ENCODE measurements at regions not wholly inside any gene's neighbourhood (a gene's known extent, or its start where the extent isn't known, plus 50 kb on each side); places are given as distances from the start of the nearest gene placed in this dataset.

DNA sequence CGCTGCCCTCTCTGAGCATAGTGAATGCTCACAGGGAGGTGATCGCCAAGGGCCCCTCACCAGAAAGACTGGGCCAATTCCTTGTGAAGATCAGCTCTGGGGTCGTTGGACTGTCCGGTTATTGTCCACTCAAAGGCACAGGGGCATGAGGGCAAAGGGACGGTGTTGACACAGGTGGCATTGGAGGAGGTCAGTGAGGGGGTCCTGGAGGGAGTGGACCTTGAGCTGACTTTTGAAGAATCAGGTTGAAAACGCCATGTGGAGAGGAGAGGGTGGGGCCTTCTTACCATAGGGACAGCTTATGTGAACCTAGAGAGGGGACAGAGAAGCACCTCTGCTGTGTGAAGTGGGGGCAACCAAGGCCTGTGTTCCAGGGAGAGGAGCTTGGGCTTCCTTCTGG, 131.5 kb downstream of the TFCP2L1 start:
- Histone ChIP-seq H3K27me3 (ENCODE audit: control insufficient read depth in 1 of 2, insufficient read depth in 2 of 2, low read length in 2 of 2) (peaks cover 2 to 43% of the 10 kb centered on the region in 2 experiments; a peak in 4 of 5 replicates), H3K27ac (ENCODE audit: extremely low read length, insufficient read depth, low read length) (no peak overlapping the region), H3K9me3 (ENCODE audit: low read length) (peaks cover 20% of the 10 kb centered on the region), H3K4me3 (replicated peaks in 1 of 3; ENCODE audit: insufficient read depth in 1 of 3, low read depth in 2 of 3, low read length in 3 of 3) (no peak overlapping the region), H3K4me1 (ENCODE audit: insufficient read depth, low read length) (no peaks in the 10 kb centered on the region), H2AFZ (ENCODE audit: low read length) (no peak overlapping the region), H3K4me2 (ENCODE audit: low read depth, low read length) (no peak overlapping the region), H3K79me2 (ENCODE audit: insufficient read depth, low read length) (no peaks in the 10 kb centered on the region), H4K20me1 (ENCODE audit: insufficient read depth, low read length) (no peaks in the 10 kb centered on the region), H3K9ac (ENCODE audit: insufficient read depth, low read depth, low read length) (no peak overlapping the region), H3K36me3 (replicated peaks in 1 of 2; ENCODE audit: control insufficient read depth in 1 of 2, insufficient read depth in 2 of 2, low read length in 2 of 2) (no peaks in the 10 kb centered on the region)
- FAIRE-seq: no peak
- ChIA-PET POLR2A (no interaction called here), CTCF (ENCODE audit: low intra/inter-chr PET ratio, low total read pairs) (no interaction called here)
- no peak for TF ChIP-seq TGIF2 (CRISPR knock-in tag; IDR thresholded peaks at IDR 0.05)
- TF ChIP-seq CENPT (CRISPR knock-in tag; IDR thresholded peaks at IDR 0.05; ENCODE audit: low read depth): no peak
- in situ Hi-C loops (cut with HindIII; ENCODE audit: extremely low pct_ligation_motif_present, low pct_unique_long_range_greater_than_20kb) (no loop called here), intact Hi-C loops (cut with micrococcal nuclease; ENCODE audit: unreplicated experiment) (no loop called here)
- no peak for DNase-seq (ENCODE audit: low spot score)
- no TSS peak for BruUV-seq (replicated peaks)
- 8% methylated on average over 5 of the region's 6 CpGs for WGBS (ENCODE audit: low lambda C conversion rate)
- no peak for ATAC-seq

DNA sequence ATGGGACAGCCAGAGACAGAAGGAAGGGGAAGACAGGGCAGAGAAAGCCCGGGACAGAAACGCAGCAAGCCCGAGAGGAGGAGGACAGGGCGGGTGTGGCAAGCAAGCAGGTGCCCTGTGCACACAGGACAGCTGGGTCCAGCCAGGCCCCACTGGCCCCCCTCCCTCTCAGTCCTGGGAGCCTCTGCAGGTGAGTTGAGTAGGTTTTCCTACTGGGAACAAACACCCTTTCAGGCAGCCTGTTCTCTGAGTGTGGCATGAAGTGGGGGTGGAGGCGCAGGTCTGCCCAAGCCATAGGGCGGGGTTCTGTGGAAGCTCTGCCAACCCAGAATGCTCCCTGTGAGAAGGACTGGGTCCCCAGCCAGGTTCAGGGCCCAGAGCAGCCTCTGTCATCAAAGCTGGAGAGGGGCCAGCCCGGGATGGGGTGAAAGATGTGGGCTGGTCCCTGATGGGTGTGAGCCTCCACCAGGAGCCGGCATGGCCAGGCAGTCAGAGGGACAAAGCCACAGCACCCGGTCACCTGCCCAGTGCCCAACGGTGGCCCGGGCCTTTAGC, 129.4 kb downstream of the TFCP2L1 start:
- BruUV-seq (replicated peaks): no TSS peak
- H3K36me3 ChIP-seq (replicated peaks in 1 of 2; ENCODE audit: control insufficient read depth in 1 of 2, insufficient read depth in 2 of 2, low read length in 2 of 2): no peaks in the 10 kb centered on the region
- ChIA-PET POLR2A (no interaction called here), CTCF (ENCODE audit: low intra/inter-chr PET ratio, low total read pairs) (no interaction called here)
- H3K9ac ChIP-seq (ENCODE audit: insufficient read depth, low read depth, low read length): no peak overlapping the region
- intact Hi-C loops (cut with micrococcal nuclease; ENCODE audit: unreplicated experiment) (no loop called here), in situ Hi-C loops (cut with HindIII; ENCODE audit: extremely low pct_ligation_motif_present, low pct_unique_long_range_greater_than_20kb) (no loop called here)
- no peak; the same call in 2 of the 3 replicates for ATAC-seq
- peaks cover 0 to 32% of the 10 kb centered on the region in 2 experiments; a peak in 4 of 5 replicates for H3K27me3 ChIP-seq (ENCODE audit: control insufficient read depth in 1 of 2, insufficient read depth in 2 of 2, low read length in 2 of 2)
- H4K20me1 ChIP-seq (ENCODE audit: insufficient read depth, low read length): no peaks in the 10 kb centered on the region
- 27% methylated on average over 7 of the region's 11 CpGs for WGBS (ENCODE audit: low lambda C conversion rate)
- no peak for FAIRE-seq
- H2AFZ ChIP-seq (ENCODE audit: low read length): no peak overlapping the region
- peaks cover 22% of the 10 kb centered on the region for H3K9me3 ChIP-seq (ENCODE audit: low read length)
- H3K79me2 ChIP-seq (ENCODE audit: insufficient read depth, low read length): no peaks in the 10 kb centered on the region
- no peak overlapping the region for H3K4me2 ChIP-seq (ENCODE audit: low read depth, low read length)
- DNase-seq (ENCODE audit: low spot score): no peak
- no peaks in the 10 kb centered on the region for H3K4me1 ChIP-seq (ENCODE audit: insufficient read depth, low read length)
- no peak overlapping the region for H3K27ac ChIP-seq (ENCODE audit: extremely low read length, insufficient read depth, low read length)
- no peak overlapping the region for H3K4me3 ChIP-seq (replicated peaks in 1 of 3; ENCODE audit: insufficient read depth in 1 of 3, low read depth in 2 of 3, low read length in 3 of 3)
- TF ChIP-seq GRHL1 (CRISPR knock-in tag; conservative IDR thresholded peaks at IDR 0.05) (no peak), ZNF251 (CRISPR knock-in tag; IDR thresholded peaks at IDR 0.05) (no peak), GATAD2A (CRISPR knock-in tag; IDR thresholded peaks at IDR 0.05) (no peak), ZBED4 (CRISPR knock-in tag; IDR thresholded peaks at IDR 0.05; ENCODE audit: borderline replicate concordance) (no peak), ZNF530 (CRISPR knock-in tag; IDR thresholded peaks at IDR 0.05; ENCODE audit: low read depth) (no peak), RARA (CRISPR knock-in tag; IDR thresholded peaks at IDR 0.05) (no peak)
- TF ChIP-seq, protein P1, sequence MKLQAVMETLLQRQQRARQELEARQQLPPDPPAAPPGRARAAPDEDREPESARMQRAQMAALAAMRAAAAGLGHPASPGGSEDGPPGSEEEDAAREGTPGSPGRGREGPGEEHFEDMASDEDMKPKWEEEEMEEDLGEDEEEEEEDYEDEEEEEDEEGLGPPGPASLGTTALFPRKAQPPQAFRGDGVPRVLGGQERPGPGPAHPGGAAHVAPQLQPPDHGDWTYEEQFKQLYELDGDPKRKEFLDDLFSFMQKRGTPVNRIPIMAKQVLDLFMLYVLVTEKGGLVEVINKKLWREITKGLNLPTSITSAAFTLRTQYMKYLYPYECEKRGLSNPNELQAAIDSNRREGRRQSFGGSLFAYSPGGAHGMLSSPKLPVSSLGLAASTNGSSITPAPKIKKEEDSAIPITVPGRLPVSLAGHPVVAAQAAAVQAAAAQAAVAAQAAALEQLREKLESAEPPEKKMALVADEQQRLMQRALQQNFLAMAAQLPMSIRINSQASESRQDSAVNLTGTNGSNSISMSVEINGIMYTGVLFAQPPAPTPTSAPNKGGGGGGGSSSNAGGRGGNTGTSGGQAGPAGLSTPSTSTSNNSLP (IDR thresholded peaks at IDR 0.05; ENCODE audit: low read depth, low read length): no peak

All from HepG2 (cell line).